Activated CD4-positive, alpha-beta T cell treated with anti-CD3 and anti-CD28 coated beads for 48 hours (primary cell): ENCODE measurements at regions not wholly inside any gene's neighbourhood (a gene's known extent, or its start where the extent isn't known, plus 50 kb on each side); places are given as distances from the start of the nearest gene placed in this dataset.

Experiments used
- DNase-seq: peaks from one replicate; pipeline ENCODE4 v3.0.0-alpha.2; 2020

DNA sequence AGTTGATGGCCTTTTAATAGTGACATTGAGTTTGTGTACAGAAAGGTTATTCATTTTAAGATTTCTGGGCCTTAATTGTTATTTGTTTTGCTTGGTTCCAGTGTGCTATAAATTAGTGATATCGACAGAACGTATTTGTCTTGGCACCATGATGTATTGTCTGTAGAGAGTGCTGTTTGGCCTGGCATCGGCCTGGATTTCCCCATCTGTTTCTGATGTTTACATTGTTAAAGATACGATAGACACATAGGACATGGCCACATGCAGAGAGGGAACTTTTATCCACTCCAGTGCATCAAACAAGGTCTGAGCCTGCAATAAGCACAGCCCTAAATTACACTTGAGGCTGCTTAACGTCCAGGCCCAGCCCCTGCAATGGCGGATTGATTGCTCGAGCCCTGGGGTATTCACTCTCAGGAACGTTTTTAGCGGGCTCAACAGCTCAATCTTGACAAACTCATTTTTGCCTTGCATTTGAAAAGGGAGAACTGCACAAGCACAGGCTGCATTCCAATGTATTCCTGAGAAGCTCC lies 144.7 kb downstream of the SLC4A3 start:
- no peak for DNase-seq

DNA sequence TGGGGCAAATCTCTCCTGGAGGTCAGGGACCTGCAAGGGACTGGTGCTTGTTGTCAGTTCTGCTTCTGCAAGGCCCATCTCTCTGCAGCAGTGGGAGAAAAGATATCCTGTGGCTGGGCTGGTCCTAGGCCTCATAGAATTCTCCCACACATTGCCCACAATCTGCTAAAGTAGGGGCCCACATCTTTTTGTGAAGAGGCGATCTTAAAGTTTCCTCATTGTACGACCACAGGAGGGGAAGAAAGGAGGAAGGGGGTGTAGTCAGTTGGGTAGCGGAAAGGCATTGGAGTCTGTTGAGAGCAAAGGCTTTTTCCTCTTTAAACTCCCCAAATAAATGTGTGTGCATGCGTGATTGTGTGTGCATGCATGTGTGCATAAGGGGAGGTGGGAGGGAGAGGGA lies 145.3 kb downstream of the SLC4A3 start:
- no peak for DNase-seq

DNA sequence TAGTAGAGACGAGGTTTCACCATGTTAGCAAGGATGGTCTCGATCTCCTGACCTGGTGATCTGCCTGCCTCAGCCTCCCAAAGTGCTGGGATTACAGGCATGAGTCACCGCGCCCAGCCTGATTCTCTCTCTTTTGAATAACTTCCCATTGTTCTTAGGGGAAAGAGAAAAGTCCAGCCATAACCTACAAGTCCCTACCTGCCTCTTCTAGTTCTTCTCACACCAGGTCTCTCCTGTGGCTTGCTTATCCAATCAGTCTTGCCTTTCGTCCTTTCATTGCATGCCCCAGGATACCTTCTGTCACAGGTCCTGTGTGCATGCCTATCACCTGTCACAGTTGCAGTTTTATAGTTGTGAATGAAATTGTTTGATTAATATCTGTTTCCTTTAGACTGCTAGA lies 148.1 kb downstream of the SLC4A3 start:
- DNase-seq: no peak

DNA sequence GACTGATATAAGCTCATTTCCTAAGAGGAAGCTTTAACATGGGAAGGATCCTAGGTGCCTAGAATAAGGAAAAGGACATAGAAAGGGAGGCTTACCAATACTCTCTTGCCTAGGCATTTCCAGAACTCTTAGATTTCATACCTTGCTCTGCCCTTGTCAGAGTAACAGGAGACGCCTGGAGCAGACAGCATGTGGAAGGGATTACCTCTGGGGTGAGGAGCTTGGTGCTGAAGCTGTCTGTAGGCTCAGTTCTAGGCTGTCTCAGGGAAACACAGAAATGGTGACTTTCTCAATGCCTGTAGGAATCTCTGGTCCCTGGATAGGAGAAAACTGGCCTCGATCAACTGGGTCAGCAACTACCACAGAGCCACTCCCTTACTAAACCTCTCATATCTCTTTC lies 150.0 kb downstream of the SLC4A3 start:
- DNase-seq: no peak

GRCh38 chr2:219778189-219778588 lies 150.8 kb downstream of the SLC4A3 start:
- no peak for DNase-seq

DNA sequence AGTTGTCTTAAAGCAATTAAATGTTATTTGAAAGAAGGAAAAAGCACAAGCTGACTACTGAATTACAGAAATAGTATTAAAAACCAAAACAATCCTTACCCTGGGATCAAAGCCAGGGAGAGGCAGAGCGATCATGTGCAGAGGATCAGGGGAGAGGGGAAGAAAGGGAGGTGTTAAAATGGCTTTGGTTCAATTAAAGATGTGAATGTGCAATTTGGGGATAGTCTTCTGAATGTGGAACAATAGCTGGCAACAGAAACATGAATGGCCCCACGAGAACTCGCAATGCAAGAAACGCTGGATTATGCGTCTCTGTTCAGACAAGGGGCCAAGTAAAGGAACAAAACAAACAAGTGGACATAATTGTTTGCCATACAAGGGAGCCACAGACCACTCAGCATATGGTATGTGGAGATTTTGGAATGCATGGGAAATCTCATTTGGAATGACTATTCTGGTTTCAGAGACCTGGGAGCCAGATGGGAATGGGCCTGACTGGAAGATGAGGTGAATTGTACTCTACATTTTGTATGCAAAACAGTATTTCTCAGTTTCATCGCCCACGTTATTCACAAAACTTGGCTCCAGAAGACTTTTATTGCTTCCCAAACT lies 155.4 kb downstream of the SLC4A3 start:
- no peak for DNase-seq

GRCh38 chr2:219783359-219783975 lies 156.0 kb downstream of the SLC4A3 start:
- no peak for DNase-seq

- DNase-seq: no peak
Observed at GRCh38 chr2:219784178-219784577, 156.7 kb downstream of the SLC4A3 start.

- DNase-seq: no peak
Observed at GRCh38 chr2:219789476-219789875, 162.0 kb downstream of the SLC4A3 start.

DNA sequence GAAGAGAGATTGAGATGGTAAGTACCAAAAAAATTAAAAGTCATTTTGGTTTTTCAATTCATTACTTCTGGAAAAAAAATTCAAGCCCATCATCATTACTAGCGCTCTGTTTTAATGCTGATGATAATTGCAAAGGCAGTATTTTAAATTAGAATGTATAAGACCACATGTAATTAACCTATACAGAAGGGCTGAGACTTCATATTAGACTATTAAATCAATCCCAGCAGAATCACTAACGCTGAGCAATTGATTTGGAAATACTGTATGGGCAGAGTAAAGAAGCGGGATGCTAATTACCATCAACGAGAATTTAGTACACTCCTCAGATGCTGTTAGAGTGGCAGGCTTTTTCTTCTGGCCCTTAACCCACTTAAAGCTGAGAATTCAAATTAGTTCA lies 165.0 kb downstream of the SLC4A3 start:
- no peak for DNase-seq

- no peak for DNase-seq
Observed at GRCh38 chr2:219798430-219798829, 171.0 kb downstream of the SLC4A3 start.

DNA sequence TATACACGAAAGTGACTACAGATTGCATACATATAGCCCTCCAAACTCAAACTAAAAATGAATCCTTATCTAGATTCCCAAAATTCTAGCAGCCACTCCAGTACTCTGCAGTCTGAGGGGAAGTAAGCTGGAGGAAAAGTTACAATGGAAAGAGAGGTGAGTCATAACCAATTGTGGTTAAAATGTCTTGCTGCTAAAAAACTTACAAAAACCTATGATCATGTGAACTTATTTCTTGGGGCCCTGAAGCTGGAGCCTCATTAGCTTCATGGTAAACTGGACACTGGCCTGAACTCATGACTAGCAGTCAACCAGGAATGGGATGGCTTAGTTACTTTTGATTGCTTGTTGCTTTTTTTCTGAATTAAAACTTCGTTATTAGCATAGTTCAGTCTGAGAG lies 175.9 kb downstream of the SLC4A3 start:
- DNase-seq: no peak

GRCh38 chr2:219810895-219811294 lies 183.5 kb downstream of the SLC4A3 start:
- no peak for DNase-seq

- DNase-seq: no peak
Observed at GRCh38 chr2:219812672-219813071, 185.2 kb downstream of the SLC4A3 start.

- DNase-seq: no peak
Observed at GRCh38 chr2:219820767-219821166, 193.3 kb downstream of the SLC4A3 start.

DNA sequence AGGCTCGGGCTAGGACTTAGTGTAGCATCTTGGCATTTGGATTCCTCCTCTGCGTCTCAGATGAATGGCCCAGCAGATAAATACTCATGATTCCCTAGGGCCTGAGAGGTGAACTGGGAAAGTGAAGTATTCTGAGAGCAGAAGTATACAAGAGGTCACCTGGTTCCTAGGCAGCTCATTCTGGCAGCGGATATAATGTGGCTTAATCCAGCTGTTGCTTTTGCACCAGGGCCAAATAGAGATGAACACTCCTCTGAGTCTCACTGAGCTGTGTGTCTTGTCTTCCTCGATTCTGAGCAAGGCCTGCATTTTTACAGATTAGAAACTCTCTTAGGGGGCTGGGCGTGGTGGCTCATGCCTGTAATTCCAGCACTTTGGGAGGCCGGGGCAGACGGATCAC lies 196.1 kb downstream of the SLC4A3 start:
- no peak for DNase-seq

DNA sequence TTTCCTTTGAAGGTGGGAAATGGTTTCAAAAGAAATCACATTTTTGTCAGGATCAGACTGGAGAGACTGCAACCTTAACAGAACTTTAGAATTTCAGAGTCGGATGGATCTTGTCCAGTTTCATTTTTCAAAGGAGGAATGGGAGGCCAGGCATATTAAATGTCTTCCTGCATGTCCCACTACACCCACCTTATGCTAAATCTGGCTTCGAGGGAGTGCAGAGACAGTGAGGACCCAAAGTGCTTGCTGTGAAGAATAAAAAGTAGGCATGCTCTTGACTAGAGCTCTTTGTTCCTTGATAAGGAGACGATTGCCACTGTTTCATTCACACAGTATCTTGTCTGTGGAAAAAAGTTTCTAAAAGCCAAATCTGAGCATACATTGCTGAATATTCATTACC lies 197.6 kb downstream of the SLC4A3 start:
- DNase-seq: no peak

DNA sequence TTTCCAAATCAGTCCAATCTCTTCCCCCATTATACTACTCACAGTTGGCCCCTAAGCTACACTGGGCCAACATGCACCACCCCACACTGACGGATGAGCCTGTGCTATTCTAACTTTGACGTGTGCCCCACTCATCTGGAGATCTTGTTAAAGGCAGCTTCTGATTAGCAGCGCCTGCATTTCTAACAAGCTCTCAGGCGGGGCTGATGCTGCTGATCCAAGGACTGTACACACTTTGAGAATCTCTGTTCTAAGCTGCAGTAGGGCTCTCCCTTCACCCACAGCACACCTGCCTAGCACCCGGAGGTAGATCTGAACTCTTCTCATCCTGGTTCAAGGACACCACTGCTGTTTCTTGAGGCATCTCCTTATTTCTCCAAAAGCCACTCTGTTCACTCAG lies 200.7 kb downstream of the SLC4A3 start:
- no peak for DNase-seq

GRCh38 chr2:219829667-219830352 lies 202.4 kb downstream of the SLC4A3 start:
- no peak for DNase-seq

DNA sequence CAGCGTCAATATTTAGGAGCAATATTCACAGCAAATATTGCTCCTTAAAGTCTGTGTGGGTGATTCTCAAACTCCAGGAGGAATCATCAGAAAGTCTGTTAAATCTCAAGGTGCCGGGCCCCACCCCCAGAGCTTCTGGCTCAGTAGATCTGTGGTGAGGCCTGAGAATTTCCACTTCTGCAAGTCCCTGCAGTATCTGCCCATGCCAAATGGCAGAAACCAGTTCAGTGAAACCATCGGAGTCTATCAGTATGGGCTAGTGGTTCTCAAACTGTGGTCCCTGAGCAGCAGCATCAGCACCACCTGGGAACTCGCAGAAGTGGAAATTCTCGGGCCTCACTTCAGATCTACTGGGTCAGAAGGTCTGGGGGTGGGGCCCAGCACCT lies 202.9 kb downstream of the SLC4A3 start:
- DNase-seq: no peak

- DNase-seq: no peak
Observed at GRCh38 chr2:219831957-219832356, 204.5 kb downstream of the SLC4A3 start.

DNA sequence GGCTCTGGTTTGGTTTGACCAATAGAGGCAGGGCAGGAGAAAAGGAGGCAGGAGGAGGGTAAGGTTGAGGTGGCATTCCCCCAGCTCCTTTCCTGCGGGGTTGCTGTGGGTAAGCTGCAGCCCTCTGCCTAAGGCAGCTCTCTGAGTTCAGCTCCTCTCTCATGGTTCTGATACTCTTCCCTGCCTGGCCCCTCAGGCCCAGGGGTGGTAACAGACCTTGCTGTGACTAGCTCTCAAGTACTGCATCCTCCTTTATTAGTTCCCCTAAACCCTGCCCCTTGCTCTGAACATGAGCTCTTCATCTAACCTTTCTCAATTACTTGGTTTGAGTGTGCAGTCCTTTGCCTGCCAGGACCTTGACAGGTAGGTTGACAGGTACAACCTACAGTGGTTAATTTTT lies 205.5 kb downstream of the SLC4A3 start:
- no peak for DNase-seq

DNA sequence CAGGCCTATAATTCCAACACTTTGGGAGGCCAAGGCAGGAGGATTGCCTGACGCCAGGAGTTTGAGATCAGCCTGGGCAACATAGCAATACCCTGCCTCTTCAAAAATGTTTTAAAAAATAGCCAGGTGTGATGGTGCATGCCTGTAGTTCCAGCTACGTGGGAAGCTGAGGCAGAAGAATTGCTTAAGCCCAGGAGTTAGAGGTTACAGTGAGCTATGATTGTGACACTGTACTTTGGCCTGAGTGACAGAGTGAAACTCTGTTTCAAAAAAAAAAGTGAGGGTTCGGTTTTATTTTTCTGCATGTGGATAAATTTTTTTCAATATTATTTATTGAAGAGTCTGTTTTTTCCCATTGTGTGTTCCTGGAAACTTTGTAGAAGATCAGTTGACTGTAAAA lies 208.1 kb downstream of the SLC4A3 start:
- DNase-seq: no peak

DNA sequence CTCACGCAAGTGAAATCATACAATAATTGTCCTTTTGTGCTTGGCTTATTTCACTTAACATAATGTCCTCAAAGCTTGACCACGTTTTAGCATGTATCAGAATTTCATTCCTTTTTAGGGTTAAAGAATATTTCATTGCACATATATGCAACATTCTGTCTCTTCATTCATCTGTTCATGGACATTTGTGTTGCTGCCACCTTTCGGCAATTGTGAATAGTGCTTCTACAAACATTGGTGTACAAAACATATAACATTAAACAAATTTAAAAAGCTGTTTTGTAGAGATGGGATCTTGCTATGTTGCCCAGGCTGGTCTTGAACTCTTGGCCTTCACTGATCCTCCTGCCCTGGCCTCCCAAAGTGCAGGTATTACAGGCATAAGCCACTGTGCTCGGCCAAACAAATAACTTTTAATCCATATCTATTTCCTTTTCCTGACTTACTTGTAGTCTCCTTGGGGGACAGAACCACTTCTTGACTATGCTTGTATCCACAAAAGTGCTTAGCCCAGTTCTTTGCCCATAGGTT lies 209.3 kb downstream of the SLC4A3 start:
- no peak for DNase-seq
